WI38 (cell line): ENCODE measurements at regions not wholly inside any gene's neighbourhood (a gene's known extent, or its start where the extent isn't known, plus 50 kb on each side); places are given as distances from the start of the nearest gene placed in this dataset.
A peak's percentile ranks its signal among the peaks of the same experiment; 100 is the strongest.

Experiments
- H3K4me3 ChIP-seq: 2 replicates; pipeline ENCODE4 v1.5.1; 2011; ENCODE audit warnings: low read depth, mild to moderate bottlenecking, control low read depth, low read length
- TF ChIP-seq, protein P1 (sequence below): IDR thresholded peaks from 2 replicates; pipeline ENCODE4 v1.5.1; 2012; ENCODE audit warnings: low read depth, mild to moderate bottlenecking, control low read depth, low read length

DNA sequence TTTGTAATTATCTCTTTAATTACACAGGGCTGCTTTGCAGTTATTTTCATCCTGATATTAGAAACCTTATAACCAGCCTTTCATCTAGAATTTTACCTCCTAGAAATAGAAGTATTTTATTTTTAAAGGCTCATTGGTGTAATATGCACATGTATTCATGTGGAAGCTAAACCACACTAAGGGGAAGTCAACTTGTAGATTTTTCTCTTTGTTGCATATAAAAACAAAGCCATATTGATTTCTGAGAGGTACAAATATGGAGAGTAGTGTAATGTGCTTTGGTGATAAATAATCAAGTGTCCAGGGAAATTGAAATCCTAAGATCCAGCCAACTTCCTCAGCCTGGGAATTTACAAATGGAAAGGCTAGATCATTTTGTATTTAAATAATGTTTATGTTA, 301.2 kb downstream of the LRATD1 start:
- no peak overlapping the region for H3K4me3 ChIP-seq
- TF ChIP-seq, protein P1, sequence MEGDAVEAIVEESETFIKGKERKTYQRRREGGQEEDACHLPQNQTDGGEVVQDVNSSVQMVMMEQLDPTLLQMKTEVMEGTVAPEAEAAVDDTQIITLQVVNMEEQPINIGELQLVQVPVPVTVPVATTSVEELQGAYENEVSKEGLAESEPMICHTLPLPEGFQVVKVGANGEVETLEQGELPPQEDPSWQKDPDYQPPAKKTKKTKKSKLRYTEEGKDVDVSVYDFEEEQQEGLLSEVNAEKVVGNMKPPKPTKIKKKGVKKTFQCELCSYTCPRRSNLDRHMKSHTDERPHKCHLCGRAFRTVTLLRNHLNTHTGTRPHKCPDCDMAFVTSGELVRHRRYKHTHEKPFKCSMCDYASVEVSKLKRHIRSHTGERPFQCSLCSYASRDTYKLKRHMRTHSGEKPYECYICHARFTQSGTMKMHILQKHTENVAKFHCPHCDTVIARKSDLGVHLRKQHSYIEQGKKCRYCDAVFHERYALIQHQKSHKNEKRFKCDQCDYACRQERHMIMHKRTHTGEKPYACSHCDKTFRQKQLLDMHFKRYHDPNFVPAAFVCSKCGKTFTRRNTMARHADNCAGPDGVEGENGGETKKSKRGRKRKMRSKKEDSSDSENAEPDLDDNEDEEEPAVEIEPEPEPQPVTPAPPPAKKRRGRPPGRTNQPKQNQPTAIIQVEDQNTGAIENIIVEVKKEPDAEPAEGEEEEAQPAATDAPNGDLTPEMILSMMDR = no peak

DNA sequence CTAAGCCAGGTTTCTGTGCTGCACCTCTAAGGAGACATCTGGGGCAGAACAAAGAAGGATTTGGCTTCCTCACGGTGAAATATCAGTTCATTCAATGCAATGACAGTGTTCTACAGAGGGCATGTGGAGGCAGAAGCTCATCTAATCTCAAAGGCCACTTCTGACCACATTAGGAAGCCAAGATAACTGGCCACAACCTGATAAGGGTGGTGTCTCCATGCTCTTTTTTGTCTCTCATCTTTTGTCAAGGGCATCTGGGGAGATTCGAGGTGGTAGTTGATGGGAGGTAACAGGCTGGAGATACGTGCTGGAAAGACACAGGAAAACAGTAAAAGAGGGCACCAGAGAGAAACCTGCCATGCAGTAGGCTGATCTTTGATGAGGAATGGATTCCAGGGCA, 303.9 kb downstream of the LRATD1 start:
- TF ChIP-seq, protein P1 = no peak
- H3K4me3 ChIP-seq = no peak overlapping the region

DNA sequence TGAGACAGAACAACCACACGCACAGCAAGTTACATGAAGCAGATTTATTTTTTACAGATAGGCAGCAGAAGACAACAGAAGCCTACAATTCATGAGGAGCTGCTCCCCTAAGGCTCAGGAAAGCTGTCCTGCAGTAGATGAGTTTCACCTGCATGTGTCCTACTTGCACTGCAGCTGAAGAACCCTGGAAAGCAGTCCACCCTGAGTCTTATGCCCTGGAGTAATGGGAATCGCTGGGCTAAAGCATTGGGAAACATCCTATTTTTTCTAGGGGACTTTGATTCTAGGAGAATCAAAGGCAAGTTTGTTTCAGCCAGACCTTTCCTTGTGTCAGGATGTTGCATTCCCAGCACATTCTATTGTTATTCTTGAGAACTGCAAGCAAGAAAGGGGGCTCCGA, 304.8 kb downstream of the LRATD1 start:
- H3K4me3 ChIP-seq = no peak overlapping the region
- TF ChIP-seq, protein P1 = no peak

DNA sequence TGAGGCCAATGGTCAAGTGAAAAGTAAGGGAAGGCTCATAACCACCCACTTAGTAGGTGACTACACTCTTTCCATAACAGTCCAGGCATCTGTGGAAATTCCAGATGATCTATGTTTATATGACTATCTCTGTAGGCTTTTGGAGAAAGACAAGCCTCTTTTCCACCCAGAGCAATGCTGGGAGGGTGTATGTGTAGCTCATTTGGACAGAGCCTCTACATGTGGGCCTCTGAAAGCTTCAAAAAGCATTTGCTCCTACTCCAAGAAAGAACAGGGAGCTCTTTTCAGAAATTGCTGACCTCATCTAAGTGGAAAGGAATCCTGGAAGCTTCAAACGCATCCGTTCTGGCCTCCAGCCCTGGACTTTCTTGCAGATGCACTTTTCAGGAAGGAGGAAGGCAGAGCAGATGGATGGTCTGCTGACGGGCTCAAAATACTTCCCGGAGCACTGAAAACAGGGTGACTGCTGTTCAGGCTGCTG, 308.7 kb downstream of the LRATD1 start:
- no peak overlapping the region for H3K4me3 ChIP-seq
- TF ChIP-seq, protein P1 = no peak

DNA sequence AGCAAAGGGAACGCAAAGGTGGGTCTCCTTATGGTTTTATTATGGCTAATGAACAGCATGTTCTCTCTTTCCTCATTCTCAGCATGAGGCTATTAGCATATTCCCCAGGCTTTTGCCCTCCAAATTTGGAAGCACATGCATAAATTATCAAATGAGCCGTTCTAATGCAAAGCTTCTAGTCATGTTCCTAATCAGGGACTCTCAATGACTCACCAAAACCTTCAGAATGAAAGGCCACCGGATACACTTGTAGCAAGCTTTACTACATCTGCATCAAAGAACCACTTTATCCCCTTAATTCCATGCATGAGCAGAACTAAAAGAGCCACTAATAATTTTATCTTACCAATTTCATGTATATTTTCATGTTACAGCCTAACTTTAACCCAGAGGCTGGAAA, 310.5 kb downstream of the LRATD1 start:
- TF ChIP-seq, protein P1 = no peak
- no peak overlapping the region for H3K4me3 ChIP-seq

DNA sequence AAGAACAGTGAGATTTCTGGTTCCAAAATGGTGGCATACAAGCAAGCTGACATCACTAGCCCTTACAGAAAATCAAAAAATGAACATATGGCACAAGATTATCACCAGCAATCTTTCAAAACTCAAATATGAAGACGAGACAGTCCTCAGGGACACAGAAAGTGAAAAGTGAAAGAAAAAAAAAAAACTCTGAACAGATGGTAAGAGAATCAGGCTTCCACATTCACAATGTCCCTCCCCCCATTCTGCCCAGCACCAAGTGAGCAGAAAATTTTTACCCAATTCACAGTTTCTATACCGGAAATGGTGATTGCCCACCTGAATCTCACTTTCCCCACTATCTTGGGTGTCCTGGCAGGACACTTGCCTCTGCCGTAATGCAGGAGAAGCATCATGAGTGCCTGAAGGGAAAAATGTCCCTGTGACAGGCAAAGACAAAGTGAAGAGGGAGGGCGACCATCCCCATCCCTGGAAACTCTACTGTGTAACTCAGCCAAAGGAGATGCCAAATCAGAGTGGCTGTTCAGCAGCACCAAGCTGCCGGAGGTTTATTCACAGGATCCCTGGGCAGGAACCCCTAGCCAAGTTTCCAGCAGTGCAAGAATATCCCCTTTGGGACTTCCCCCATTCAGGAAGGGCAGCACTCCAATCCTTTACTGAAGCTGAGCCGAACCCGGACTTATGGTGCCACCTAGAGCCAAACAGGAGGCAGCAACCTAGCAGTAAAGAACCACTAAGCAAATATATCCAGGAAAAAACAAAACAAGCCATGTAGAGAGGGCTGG, 312.2 kb downstream of the LRATD1 start:
- TF ChIP-seq, protein P1 = 0 out of 2 replicates have a peak, but pooled peaks have one; percentile 13

DNA sequence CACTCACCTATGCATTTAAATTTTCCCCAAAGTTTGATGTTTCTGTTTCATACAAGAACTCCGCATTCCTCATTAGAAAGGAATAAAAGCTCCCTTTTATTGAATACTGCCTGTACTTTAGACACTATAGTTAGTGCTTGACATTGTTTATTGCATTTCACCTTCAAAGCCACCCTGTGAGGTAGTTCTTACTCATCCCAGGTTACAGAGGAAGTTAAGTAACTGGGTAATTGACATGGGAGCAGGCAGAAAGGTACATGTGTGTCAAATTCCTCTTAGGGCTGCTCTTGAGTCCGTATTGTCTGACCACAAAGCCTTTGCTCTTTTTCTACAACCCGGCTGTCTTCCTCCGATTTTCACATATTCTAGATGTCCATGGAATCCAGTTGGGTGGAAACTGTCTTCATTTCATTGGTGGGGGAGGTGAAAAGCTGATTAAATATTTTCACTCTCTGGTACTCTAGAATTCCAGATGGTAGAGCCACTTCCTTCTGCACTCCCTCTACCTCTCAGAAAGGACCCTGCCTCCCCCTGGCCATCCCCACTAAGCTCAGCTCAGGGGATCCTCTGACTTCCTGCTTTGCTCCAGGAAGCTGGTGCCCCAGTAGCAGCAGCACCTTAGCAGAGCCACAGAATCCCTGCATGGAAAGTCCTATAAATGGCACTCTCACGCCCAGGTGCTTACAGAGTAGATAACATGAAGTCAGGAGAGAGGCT, 319.2 kb downstream of the LRATD1 start:
- TF ChIP-seq, protein P1 = no peak
- H3K4me3 ChIP-seq = no peak overlapping the region

More for the DNA sequence above, 312.2 kb downstream of the LRATD1 start:
- no peak overlapping the region for H3K4me3 ChIP-seq
